ENCODE measurements at regions not wholly inside any gene's neighbourhood (a gene's known extent, or its start where the extent isn't known, plus 50 kb on each side); places are given as distances from the start of the nearest gene placed in this dataset.

DNA sequence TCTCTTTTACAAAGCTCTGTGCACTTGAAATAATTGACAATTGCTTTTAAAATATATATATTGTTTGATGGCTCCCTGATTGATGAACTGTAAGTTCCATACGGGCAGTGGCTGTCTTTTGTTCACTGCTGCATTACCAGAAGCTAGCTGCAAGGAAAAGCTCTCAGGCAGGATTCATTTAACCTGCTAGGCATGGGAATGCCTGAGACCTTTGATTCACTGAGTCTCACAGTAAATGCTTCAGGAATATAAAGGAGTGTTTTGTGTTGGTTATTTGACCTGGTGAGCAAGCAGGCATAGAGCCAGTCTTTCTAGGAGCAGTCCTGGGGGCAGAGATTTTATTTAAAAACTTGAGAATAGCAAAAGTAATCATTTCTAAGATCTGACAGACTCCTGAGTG lies 193.2 kb upstream of the ITGA4 start:
- no peak for DNase-seq
- Histone ChIP-seq H3K36me3 (ENCODE audit: control insufficient read depth, insufficient read depth, low read length) (no peaks in the 10 kb centered on the region), H3K4me1 (ENCODE audit: control insufficient read depth, insufficient read depth, low read length) (no peaks in the 10 kb centered on the region), H3K9me3 (replicated peaks; ENCODE audit: control insufficient read depth, low read depth, low read length) (no peaks in the 10 kb centered on the region), H3K27me3 (ENCODE audit: control insufficient read depth, insufficient read depth, low read length) (no peaks in the 10 kb centered on the region), H3K27ac (ENCODE audit: low read length) (no peak overlapping the region), H3K4me3 (ENCODE audit: low read length) (no peak overlapping the region)
- no CpG with 5 or more reads among the region's 1 CpG for WGBS (ENCODE audit: insufficient coverage)

- no peaks in the 10 kb centered on the region for H3K36me3 ChIP-seq (ENCODE audit: control insufficient read depth, insufficient read depth, low read length)
- H3K27ac ChIP-seq (ENCODE audit: low read length), result no peak overlapping the region
- DNase-seq, result no peak
- no peaks in the 10 kb centered on the region for H3K27me3 ChIP-seq (ENCODE audit: control insufficient read depth, insufficient read depth, low read length)
- H3K4me1 ChIP-seq (ENCODE audit: control insufficient read depth, insufficient read depth, low read length), result no peaks in the 10 kb centered on the region
- no peak overlapping the region for H3K4me3 ChIP-seq (ENCODE audit: low read length)
- no peaks in the 10 kb centered on the region for H3K9me3 ChIP-seq (replicated peaks; ENCODE audit: control insufficient read depth, low read depth, low read length)
- WGBS (ENCODE audit: insufficient coverage), result no CpG with 5 or more reads among the region's 1 CpG
Measured at GRCh38 chr2:181264441-181264840, 192.7 kb upstream of the ITGA4 start.

DNA sequence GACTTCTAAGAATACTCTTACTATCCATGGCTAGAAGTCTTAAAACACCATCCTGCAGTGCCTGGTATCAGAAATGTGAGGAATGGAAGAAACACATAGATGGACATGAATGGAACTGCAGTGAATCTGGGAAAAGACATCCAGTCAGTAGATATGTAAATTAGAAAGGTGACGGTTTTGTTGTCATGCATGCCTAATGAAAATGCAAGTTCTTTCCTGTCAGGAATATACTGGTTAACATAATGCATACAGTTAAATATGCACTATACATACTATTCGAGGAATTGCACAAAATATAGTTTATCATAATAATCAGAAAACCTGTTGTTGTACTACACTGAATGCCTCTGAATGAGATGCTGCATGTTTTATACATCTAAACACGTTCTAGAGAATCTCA lies 190.6 kb upstream of the ITGA4 start:
- H3K36me3 ChIP-seq (ENCODE audit: control insufficient read depth, insufficient read depth, low read length), result no peaks in the 10 kb centered on the region
- H3K4me1 ChIP-seq (ENCODE audit: control insufficient read depth, insufficient read depth, low read length), result no peaks in the 10 kb centered on the region
- no peak overlapping the region for H3K4me3 ChIP-seq (ENCODE audit: low read length)
- H3K9me3 ChIP-seq (replicated peaks; ENCODE audit: control insufficient read depth, low read depth, low read length), result no peaks in the 10 kb centered on the region
- H3K27me3 ChIP-seq (ENCODE audit: control insufficient read depth, insufficient read depth, low read length), result no peaks in the 10 kb centered on the region
- H3K27ac ChIP-seq (ENCODE audit: low read length), result no peak overlapping the region
- WGBS (ENCODE audit: insufficient coverage), result no CpG with 5 or more reads among the region's 3 CpGs
- no peak for DNase-seq

DNA sequence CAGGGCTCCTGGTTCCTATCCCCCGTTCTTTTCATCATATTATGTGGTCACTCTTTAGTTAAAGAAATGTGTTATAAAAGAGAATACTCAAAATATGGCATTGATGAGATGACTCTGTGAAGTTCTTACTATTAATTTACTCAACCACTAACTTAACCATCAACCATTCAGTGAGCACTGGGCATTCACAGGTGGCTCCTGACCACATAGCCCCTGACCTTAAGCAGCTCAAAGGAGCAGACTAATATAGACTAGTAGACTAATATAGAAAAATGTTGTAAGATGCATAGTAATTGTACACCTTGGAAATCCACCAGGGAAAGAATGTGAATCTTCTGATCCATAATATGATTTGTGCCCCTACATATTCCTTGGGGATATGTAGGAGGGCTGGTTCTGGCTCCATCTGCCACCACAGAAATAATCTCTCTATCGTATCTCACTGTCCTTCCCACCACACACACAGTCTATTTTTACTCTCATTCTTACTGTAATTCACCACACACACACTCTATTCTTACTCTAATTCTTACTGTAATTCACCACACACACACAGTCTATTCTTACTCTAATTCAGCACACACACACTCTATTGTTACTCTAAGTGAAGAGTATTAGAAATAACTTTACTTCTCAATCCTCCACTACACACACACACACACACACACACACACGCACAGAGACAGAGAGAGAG lies 188.9 kb upstream of the ITGA4 start:
- Histone ChIP-seq H3K4me3 (ENCODE audit: low read length) (no peak overlapping the region), H3K4me1 (ENCODE audit: control insufficient read depth, insufficient read depth, low read length) (no peaks in the 10 kb centered on the region), H3K27me3 (ENCODE audit: control insufficient read depth, insufficient read depth, low read length) (no peaks in the 10 kb centered on the region), H3K36me3 (ENCODE audit: control insufficient read depth, insufficient read depth, low read length) (no peaks in the 10 kb centered on the region), H3K27ac (ENCODE audit: low read length) (no peak overlapping the region), H3K9me3 (replicated peaks; ENCODE audit: control insufficient read depth, low read depth, low read length) (no peaks in the 10 kb centered on the region)
- WGBS (ENCODE audit: insufficient coverage), result 20% methylated on average over 1 of the region's 3 CpGs
- no peak for DNase-seq

DNA sequence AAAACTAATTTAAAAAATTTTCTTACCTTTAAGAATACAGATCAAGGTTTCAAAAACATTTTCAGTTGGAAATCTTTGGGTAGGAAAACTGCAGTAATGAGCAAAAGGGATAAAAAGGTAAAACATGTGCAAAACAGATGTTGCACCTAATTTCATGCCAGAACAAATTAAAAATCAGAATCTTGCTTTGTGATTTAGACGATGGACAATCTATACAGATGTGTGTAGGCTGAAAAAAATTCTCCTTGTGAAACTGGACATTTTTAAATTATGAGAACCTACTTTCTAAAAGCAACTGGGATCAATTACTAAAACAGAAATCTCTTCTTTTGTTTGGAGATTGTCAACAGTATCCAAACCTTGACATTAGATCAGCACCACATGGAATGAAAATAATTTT lies 183.2 kb upstream of the ITGA4 start:
- WGBS (ENCODE audit: insufficient coverage), result no CpG with 5 or more reads among the region's 1 CpG
- Histone ChIP-seq H3K27me3 (ENCODE audit: control insufficient read depth, insufficient read depth, low read length) (no peaks in the 10 kb centered on the region), H3K4me1 (ENCODE audit: control insufficient read depth, insufficient read depth, low read length) (no peaks in the 10 kb centered on the region), H3K4me3 (ENCODE audit: low read length) (no peak overlapping the region), H3K9me3 (replicated peaks; ENCODE audit: control insufficient read depth, low read depth, low read length) (no peaks in the 10 kb centered on the region), H3K27ac (ENCODE audit: low read length) (no peak overlapping the region), H3K36me3 (ENCODE audit: control insufficient read depth, insufficient read depth, low read length) (no peaks in the 10 kb centered on the region)
- DNase-seq, result peak; percentile 43

GRCh38 chr2:181275643-181276070 lies 181.5 kb upstream of the ITGA4 start:
- Histone ChIP-seq H3K27ac (ENCODE audit: low read length) (no peak overlapping the region), H3K9me3 (replicated peaks; ENCODE audit: control insufficient read depth, low read depth, low read length) (no peaks in the 10 kb centered on the region), H3K27me3 (ENCODE audit: control insufficient read depth, insufficient read depth, low read length) (no peaks in the 10 kb centered on the region), H3K36me3 (ENCODE audit: control insufficient read depth, insufficient read depth, low read length) (no peaks in the 10 kb centered on the region), H3K4me1 (ENCODE audit: control insufficient read depth, insufficient read depth, low read length) (no peaks in the 10 kb centered on the region), H3K4me3 (ENCODE audit: low read length) (no peak overlapping the region)
- WGBS (ENCODE audit: insufficient coverage), result no CpG with 5 or more reads among the region's 3 CpGs
- DNase-seq, result no peak

GRCh38 chr2:181281206-181281832 lies 175.9 kb upstream of the ITGA4 start:
- no peak for DNase-seq
- no CpG with 5 or more reads among the region's 2 CpGs for WGBS (ENCODE audit: insufficient coverage)

GRCh38 chr2:181285116-181285515 lies 172.1 kb upstream of the ITGA4 start:
- Histone ChIP-seq H3K36me3 (ENCODE audit: control insufficient read depth, insufficient read depth, low read length) (no peaks in the 10 kb centered on the region), H3K27ac (ENCODE audit: low read length) (no peak overlapping the region), H3K4me3 (ENCODE audit: low read length) (no peak overlapping the region), H3K9me3 (replicated peaks; ENCODE audit: control insufficient read depth, low read depth, low read length) (no peaks in the 10 kb centered on the region), H3K4me1 (ENCODE audit: control insufficient read depth, insufficient read depth, low read length) (no peaks in the 10 kb centered on the region), H3K27me3 (ENCODE audit: control insufficient read depth, insufficient read depth, low read length) (no peaks in the 10 kb centered on the region)
- DNase-seq, result no peak
- WGBS (ENCODE audit: insufficient coverage), result no CpG with 5 or more reads among the region's 3 CpGs

More at GRCh38 chr2:181281206-181281832, 175.9 kb upstream of the ITGA4 start:
- Histone ChIP-seq H3K27me3 (ENCODE audit: control insufficient read depth, insufficient read depth, low read length) (no peaks in the 10 kb centered on the region), H3K4me1 (ENCODE audit: control insufficient read depth, insufficient read depth, low read length) (no peaks in the 10 kb centered on the region), H3K4me3 (ENCODE audit: low read length) (no peak overlapping the region), H3K27ac (ENCODE audit: low read length) (no peak overlapping the region), H3K9me3 (replicated peaks; ENCODE audit: control insufficient read depth, low read depth, low read length) (no peaks in the 10 kb centered on the region), H3K36me3 (ENCODE audit: control insufficient read depth, insufficient read depth, low read length) (no peaks in the 10 kb centered on the region)

GRCh38 chr2:181289698-181290097 lies 167.5 kb upstream of the ITGA4 start:
- no peak overlapping the region for H3K27ac ChIP-seq (ENCODE audit: low read length)
- H3K36me3 ChIP-seq (ENCODE audit: control insufficient read depth, insufficient read depth, low read length), result no peaks in the 10 kb centered on the region
- no peaks in the 10 kb centered on the region for H3K9me3 ChIP-seq (replicated peaks; ENCODE audit: control insufficient read depth, low read depth, low read length)
- 100% methylated on average over 2 of the region's 3 CpGs for WGBS (ENCODE audit: insufficient coverage)
- no peaks in the 10 kb centered on the region for H3K4me1 ChIP-seq (ENCODE audit: control insufficient read depth, insufficient read depth, low read length)
- no peaks in the 10 kb centered on the region for H3K27me3 ChIP-seq (ENCODE audit: control insufficient read depth, insufficient read depth, low read length)
- DNase-seq, result no peak
- no peak overlapping the region for H3K4me3 ChIP-seq (ENCODE audit: low read length)

DNA sequence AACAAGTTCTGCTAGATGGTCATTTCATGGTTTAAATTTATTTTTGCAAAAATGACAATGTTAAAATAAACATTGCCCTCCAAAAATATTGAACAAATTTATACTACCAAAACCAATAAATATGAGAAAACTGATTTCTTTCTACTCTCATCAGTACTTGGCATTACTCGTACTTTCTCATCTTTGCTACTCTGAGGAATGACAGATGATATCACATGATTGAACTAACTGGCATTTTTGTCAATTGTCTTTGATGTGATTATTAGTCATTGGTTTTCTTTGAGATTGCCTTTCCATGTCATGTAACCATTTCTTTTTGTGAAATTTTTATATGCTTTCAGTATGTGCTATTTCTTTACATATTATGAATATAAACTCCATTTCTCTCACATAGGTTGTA lies 167.0 kb upstream of the ITGA4 start:
- no peaks in the 10 kb centered on the region for H3K4me1 ChIP-seq (ENCODE audit: control insufficient read depth, insufficient read depth, low read length)
- no peaks in the 10 kb centered on the region for H3K27me3 ChIP-seq (ENCODE audit: control insufficient read depth, insufficient read depth, low read length)
- WGBS (ENCODE audit: insufficient coverage), result no CpG with 5 or more reads among the region's 1 CpG
- no peak overlapping the region for H3K27ac ChIP-seq (ENCODE audit: low read length)
- peaks cover 2% of the 10 kb centered on the region for H3K9me3 ChIP-seq (replicated peaks; ENCODE audit: control insufficient read depth, low read depth, low read length)
- DNase-seq, result no peak
- H3K36me3 ChIP-seq (ENCODE audit: control insufficient read depth, insufficient read depth, low read length), result no peaks in the 10 kb centered on the region
- H3K4me3 ChIP-seq (ENCODE audit: low read length), result no peak overlapping the region
